Endothelial cell of umbilical vein (primary cell): ENCODE measurements at regions not wholly inside any gene's neighbourhood (a gene's known extent, or its start where the extent isn't known, plus 50 kb on each side); places are given as distances from the start of the nearest gene placed in this dataset.
A peak's percentile ranks its signal among the peaks of the same experiment; 100 is the strongest.

Experiments
- BruUV-seq: library from RNA; stranded (reverse); fragments of 400-500 nt; replicated peaks from 2 replicates; lab custom pipeline; 2021; lab: Mats Ljungman, UMichigan
- CTCF ChIA-PET: fragments of 300-600, 350-600 bp; sonication (Branson Sonifier 250); formaldehyde crosslinking; loops from one replicate; lab custom pipeline; 2021; ENCODE audit warnings: antibody characterized with exemption, inconsistent platforms; lab: Charles Lee
- POLR2A ChIA-PET: fragments of 300-600, 350-600 bp; sonication (Branson Sonifier 250); formaldehyde crosslinking; loops from one replicate; lab custom pipeline; 2021; ENCODE audit warnings: antibody characterized with exemption, inconsistent platforms; lab: Charles Lee
- DNase-seq: peaks from one replicate; pipeline ENCODE4 v3.0.0-alpha.2; 2011; ENCODE audit warnings: low read depth, low spot score
- FAIRE-seq: peaks from 2 replicates; lab custom pipeline; 2011; peaks lifted over from hg19 to GRCh38; lab: Jason Lieb, UNC
- H2AFZ ChIP-seq: 2 replicates; pipeline ENCODE4 v1.6.0; 2012; ENCODE audit warnings: low read depth, low read length, control low read depth, inconsistent platforms
- H3K27ac ChIP-seq: 2 replicates; pipeline ENCODE4 v1.5.1; 2011; ENCODE audit warnings: low read depth, mild to moderate bottlenecking, control low read depth, low read length, moderate library complexity; ENCODE audit not compliant: insufficient read depth
- H3K27me3 ChIP-seq, 2 experiments: 2 replicates each; pipeline versions ENCODE4 v1.6.0 to v1.6.1; 2011; ENCODE audit warnings: low read length in 2 of 2, mixed read lengths in 1 of 2; ENCODE audit not compliant: control insufficient read depth in 2 of 2, insufficient read depth in 2 of 2
- H3K36me3 ChIP-seq, 2 experiments: 2 replicates in 1 of 2; 3 replicates in 1 of 2; pipeline ENCODE4 v1.5.1; 2011; ENCODE audit warnings: low read length in 2 of 2, mild to moderate bottlenecking in 1 of 2, moderate library complexity in 1 of 2; ENCODE audit not compliant: control insufficient read depth in 2 of 2, insufficient read depth in 2 of 2; ENCODE audit errors: extremely low read depth in 1 of 2
- H3K4me1 ChIP-seq: 3 replicates; pipeline ENCODE4 v1.5.1; 2011; ENCODE audit warnings: mild to moderate bottlenecking, low read length; ENCODE audit not compliant: control insufficient read depth, insufficient read depth; ENCODE audit errors: extremely low read depth
- H3K4me2 ChIP-seq: 2 replicates; pipeline ENCODE4 v1.6.1; 2011; ENCODE audit warnings: low read length, control low read depth, mixed read lengths; ENCODE audit not compliant: insufficient read depth
- H3K4me3 ChIP-seq, 3 experiments: fragments of 200-600 bp in 1 of 3; sonication (generic), shearing (Covaris generic) in 1 of 3; replicated peaks in 1 of 3; 2 replicates each; pipeline ENCODE4 v1.5.1; 2011 to 2016; ENCODE audit warnings: control low read depth in 3 of 3, low read length in 3 of 3, mild to moderate bottlenecking in 2 of 3, inconsistent platforms in 1 of 3, low read depth in 1 of 3, moderate library complexity in 1 of 3; ENCODE audit not compliant: insufficient read depth in 1 of 3
- H3K79me2 ChIP-seq: 2 replicates; pipeline ENCODE4 v1.6.0; 2012; ENCODE audit warnings: low read length, inconsistent platforms; ENCODE audit not compliant: control insufficient read depth, insufficient read depth
- H3K9ac ChIP-seq: replicated peaks from 2 replicates; pipeline ENCODE3; 2011; ENCODE audit warnings: low read length, control low read depth; ENCODE audit not compliant: insufficient read depth; ENCODE audit errors: extremely low read depth
- H3K9me1 ChIP-seq: replicated peaks from 3 replicates; pipeline ENCODE4 v1.6.0; 2011; ENCODE audit warnings: mild to moderate bottlenecking, low read length; ENCODE audit not compliant: control insufficient read depth, insufficient read depth; ENCODE audit errors: extremely low read depth
- H3K9me3 ChIP-seq: replicated peaks from 2 replicates; pipeline ENCODE4 v1.5.1; 2012; ENCODE audit warnings: low read length, inconsistent platforms; ENCODE audit not compliant: control insufficient read depth, insufficient read depth
- H4K20me1 ChIP-seq: replicated peaks from 2 replicates; pipeline ENCODE3; 2011; ENCODE audit warnings: mild to moderate bottlenecking, low read length; ENCODE audit not compliant: control insufficient read depth, insufficient read depth; ENCODE audit errors: extremely low read depth
- CTCF ChIP-seq, 2 donors: IDR thresholded peaks; 1 replicate in 1 of 2; 2 replicates in 1 of 2; pipeline ENCODE4 v1.5.1; 2011; ENCODE audit warnings: low read length in 2 of 2, mild to moderate bottlenecking in 2 of 2, moderate library complexity in 2 of 2, control low read depth in 1 of 2, inconsistent platforms in 1 of 2, low read depth in 1 of 2; ENCODE audit not compliant: insufficient read depth in 1 of 2; ENCODE audit errors: extremely low read depth in 1 of 2
- EZH2 ChIP-seq: IDR thresholded peaks from 2 replicates; pipeline ENCODE4 v1.6.1; 2012; ENCODE audit warnings: borderline replicate concordance, low read depth, mild to moderate bottlenecking, moderate library complexity, low read length, inconsistent platforms; ENCODE audit not compliant: severe bottlenecking
- FOS ChIP-seq: IDR thresholded peaks from 2 replicates; pipeline ENCODE4 v1.6.1; 2011; ENCODE audit warnings: mild to moderate bottlenecking, low read length, moderate library complexity, borderline replicate concordance; ENCODE audit not compliant: insufficient read depth
- GATA2 ChIP-seq: IDR thresholded peaks from 2 replicates; pipeline ENCODE4 v1.7.0; 2011; ENCODE audit warnings: low read depth, mild to moderate bottlenecking, moderate library complexity, mixed read lengths, low read length; ENCODE audit not compliant: insufficient read length, insufficient read depth
- JUN ChIP-seq: IDR thresholded peaks from 2 replicates; pipeline ENCODE4 v1.6.1; 2011; ENCODE audit warnings: borderline replicate concordance, low read depth; ENCODE audit not compliant: insufficient read length, insufficient read depth
- MAX ChIP-seq: IDR thresholded peaks from 2 replicates; pipeline ENCODE4 v1.6.1; 2011; ENCODE audit not compliant: insufficient read depth, insufficient read length
- MYC ChIP-seq: IDR thresholded peaks from one replicate; pipeline ENCODE4 v1.6.1; 2011; ENCODE audit warnings: mild to moderate bottlenecking, low read depth, low read length
- POLR2A ChIP-seq: IDR thresholded peaks from 2 replicates; pipeline ENCODE4 v1.6.1; 2012; ENCODE audit warnings: low read depth, mild to moderate bottlenecking, control low read depth, low read length
- POLR2AphosphoS5 ChIP-seq: IDR thresholded peaks from 2 replicates; pipeline ENCODE4 v1.6.1; 2012; ENCODE audit warnings: low read depth, mild to moderate bottlenecking, control low read depth, low read length, moderate library complexity; ENCODE audit not compliant: insufficient read depth
- dilution Hi-C: fragments of 300-500 bp; cut with MboI; formaldehyde crosslinking; loops from one replicate; pipeline ENCODE4 v1.15.0; 2019; ENCODE audit warnings: low sequenced_read_pairs; ENCODE audit not compliant: extremely low pct_ligation_motif_present
- intact Hi-C: fragments of 100-400 bp; cut with micrococcal nuclease; formaldehyde crosslinking; loops from one replicate; pipeline ENCODE4 v1.10.0; 2022

- CTCF ChIA-PET, result interaction anchor here (1.5 kb wide), 1 partner anchor 37 kb away, joined by 3 read pairs; no protein-coding TSS in a partner anchor
- BruUV-seq, result no TSS peak
- peak; percentile 46 for DNase-seq
- Histone ChIP-seq H3K36me3 (no peaks in the 10 kb centered on the region), H3K4me3 (no peak overlapping the region), H3K27ac (no peak overlapping the region), H3K4me1 (peaks cover 4% of the 10 kb centered on the region), H2AFZ (no peak overlapping the region), H3K9me1 (no peaks in the 10 kb centered on the region), H3K79me2 (no peaks in the 10 kb centered on the region), H3K9ac (no peak overlapping the region), H3K27me3 (no peaks in the 10 kb centered on the region), H3K9me3 (no peaks in the 10 kb centered on the region), H4K20me1 (no peaks in the 10 kb centered on the region), H3K4me2 (no peak overlapping the region)
- FAIRE-seq, result peak; percentile 55
- POLR2A ChIA-PET, result no interaction called here
- intact Hi-C loops, result loop anchor here (1.0 to 2.0 kb wide), 3 partner anchors 8 to 239 kb away; no protein-coding TSS in a partner anchor
- TF ChIP-seq POLR2AphosphoS5 (peak; percentile 44), CTCF (IDR thresholded peaks at IDR 0.05; ENCODE audit: extremely low read depth in 1 of 2, insufficient read depth in 1 of 2, low read depth in 1 of 2, low read length in 2 of 2) (no peak), EZH2 (no peak), POLR2A (no peak), JUN (peak; percentile 26), MAX (no peak), FOS (peak; percentile 13), MYC (no peak), GATA2 (peak; percentile 80)
- dilution Hi-C loops, result no loop called here
Measured at GRCh38 chr7:138400400-138400886, 59.6 kb upstream of the TRIM24 start.
